Omental fat pad (tissue), 3 donors: ENCODE measurements at regions not wholly inside any gene's neighbourhood (a gene's known extent, or its start where the extent isn't known, plus 50 kb on each side); places are given as distances from the start of the nearest gene placed in this dataset.

ENCODE experiments used
- ATAC-seq: fragments of 150-250 bp; one replicate; pipeline ENCODE4 v1.9.1; 2016; ENCODE audit warnings: mild to moderate bottlenecking, moderate library complexity; ENCODE audit not compliant: low FRiP score
- DNase-seq: peaks from one replicate; pipeline ENCODE4 v3.0.0-alpha.2; 2019; ENCODE audit warnings: low spot score
- TF ChIP-seq, protein P1 (sequence below), 3 donors: fragments of 450-650 bp; IDR thresholded peaks; one replicate each; pipeline ENCODE4 v1.5.1; 2016 to 2017; ENCODE audit warnings: antibody characterized with exemption in 3 of 3, mild to moderate bottlenecking in 3 of 3, moderate library complexity in 2 of 3

DNA sequence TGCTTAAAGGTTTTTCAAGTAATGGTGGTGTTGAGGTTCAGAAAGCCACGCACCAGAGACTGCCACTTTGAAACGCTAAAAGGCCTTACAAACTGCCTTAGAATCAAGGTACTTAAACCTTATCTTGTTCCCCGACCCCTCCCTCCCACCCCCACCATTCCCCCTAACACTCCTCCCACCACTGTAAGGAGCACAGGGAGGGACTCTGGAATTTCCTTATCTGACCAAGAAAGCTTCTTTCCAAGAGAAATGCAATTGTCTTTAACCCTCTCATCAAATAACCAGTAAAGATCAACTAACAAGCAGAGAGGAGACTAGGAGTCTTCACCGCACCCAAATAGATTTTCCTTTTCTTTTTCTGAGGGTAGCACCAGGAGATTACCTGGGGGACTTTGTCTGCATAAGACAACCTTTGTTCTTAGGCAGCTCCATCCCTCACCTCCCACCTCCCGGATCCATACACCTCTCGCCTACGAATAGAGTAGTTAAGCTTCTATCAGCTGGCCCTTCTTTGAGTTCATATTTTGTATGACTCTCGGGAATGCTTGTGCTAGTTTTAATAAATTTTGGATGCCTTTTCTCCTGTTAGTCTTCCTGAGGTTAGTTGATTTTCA lies 137.7 kb upstream of the ADGRL2 start:
- DNase-seq (no peak), ATAC-seq (no peak)
- TF ChIP-seq, protein P1, sequence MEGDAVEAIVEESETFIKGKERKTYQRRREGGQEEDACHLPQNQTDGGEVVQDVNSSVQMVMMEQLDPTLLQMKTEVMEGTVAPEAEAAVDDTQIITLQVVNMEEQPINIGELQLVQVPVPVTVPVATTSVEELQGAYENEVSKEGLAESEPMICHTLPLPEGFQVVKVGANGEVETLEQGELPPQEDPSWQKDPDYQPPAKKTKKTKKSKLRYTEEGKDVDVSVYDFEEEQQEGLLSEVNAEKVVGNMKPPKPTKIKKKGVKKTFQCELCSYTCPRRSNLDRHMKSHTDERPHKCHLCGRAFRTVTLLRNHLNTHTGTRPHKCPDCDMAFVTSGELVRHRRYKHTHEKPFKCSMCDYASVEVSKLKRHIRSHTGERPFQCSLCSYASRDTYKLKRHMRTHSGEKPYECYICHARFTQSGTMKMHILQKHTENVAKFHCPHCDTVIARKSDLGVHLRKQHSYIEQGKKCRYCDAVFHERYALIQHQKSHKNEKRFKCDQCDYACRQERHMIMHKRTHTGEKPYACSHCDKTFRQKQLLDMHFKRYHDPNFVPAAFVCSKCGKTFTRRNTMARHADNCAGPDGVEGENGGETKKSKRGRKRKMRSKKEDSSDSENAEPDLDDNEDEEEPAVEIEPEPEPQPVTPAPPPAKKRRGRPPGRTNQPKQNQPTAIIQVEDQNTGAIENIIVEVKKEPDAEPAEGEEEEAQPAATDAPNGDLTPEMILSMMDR (IDR thresholded peaks at IDR 0.05) = no peak

DNA sequence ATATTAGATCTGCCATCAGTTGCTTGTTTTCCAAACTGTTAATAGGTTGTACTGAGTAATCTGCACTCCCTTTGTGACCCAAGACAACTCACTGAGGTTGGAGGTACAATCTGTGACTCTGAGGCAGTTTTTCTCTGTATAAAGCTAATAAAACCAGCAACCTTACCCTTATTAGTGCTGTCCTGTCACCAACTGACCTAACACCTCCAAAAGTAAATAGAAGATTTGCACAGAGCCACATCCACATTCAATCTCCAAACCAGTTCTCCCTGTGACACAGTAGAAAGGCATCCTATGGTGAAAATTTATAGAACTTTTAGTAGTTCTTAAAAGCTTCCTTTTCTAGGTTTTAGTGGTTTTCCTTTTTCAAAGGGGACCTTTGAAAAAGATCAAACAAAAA lies 140.4 kb upstream of the ADGRL2 start:
- TF ChIP-seq, protein P1 (IDR thresholded peaks at IDR 0.05) = no peak
- ATAC-seq (no peak), DNase-seq (no peak)

DNA sequence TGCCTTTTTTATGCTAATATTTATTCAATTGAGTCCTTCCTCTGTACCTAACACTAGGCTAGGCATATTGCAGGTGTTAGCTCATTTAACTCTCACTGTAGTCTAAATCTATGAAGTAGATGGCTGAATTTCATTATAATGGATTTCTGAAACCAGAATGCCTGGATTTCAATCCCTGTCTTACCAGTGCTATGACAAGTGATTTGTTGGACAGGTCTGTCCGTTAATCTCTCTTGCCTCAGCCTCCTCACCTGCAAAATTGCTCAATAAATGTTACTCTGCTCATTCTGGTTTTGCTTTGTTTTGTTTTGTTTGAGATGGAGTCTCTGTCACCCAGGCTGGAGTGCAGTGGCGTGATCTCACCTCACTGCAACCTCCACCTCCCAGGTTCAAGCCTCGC lies 146.1 kb upstream of the ADGRL2 start:
- TF ChIP-seq, protein P1 (IDR thresholded peaks at IDR 0.05) = no peak
- DNase-seq (no peak), ATAC-seq (no peak)

DNA sequence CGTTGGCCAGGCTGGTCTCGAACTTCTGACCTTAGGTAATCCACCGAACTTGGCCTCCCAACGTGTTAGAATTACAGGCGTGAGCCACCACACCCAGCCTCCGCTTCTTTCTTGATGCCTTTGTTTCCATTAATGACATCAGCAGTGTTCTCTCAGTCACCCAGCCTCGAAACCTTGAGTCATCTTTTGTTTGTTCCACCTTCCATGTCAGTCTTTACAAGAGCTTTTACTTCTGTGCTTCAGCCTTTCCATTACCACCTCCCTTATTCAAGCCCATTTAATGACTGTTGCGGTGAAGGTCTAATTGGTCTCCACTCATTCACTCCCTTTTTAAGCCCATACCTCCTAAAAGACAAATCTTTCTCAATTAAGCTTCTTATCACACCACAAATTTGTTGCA lies 146.6 kb upstream of the ADGRL2 start:
- DNase-seq = no peak
- no peak for ATAC-seq
- TF ChIP-seq, protein P1 (IDR thresholded peaks at IDR 0.05) = no peak

DNA sequence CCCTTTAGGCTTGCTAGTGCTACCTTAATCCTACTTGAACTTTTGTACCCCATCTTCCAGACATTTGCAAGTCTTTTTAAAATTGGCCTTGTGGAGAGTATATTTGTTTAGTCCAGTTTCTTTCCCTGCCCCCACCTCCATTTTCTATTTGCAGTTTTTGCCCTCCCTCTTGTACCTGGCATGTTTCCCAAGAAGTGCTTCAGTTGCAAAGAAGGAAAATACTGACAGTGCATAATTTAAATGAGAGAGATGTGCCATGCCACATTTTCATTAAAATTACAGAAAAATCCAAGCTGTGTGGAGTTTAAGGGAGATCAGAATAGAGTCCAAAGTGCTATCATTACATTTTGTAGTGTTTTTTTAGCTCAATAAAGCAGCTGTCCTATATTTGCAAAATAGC lies 150.0 kb upstream of the ADGRL2 start:
- TF ChIP-seq, protein P1 (IDR thresholded peaks at IDR 0.05) = no peak
- no peak for ATAC-seq
- DNase-seq = no peak

DNA sequence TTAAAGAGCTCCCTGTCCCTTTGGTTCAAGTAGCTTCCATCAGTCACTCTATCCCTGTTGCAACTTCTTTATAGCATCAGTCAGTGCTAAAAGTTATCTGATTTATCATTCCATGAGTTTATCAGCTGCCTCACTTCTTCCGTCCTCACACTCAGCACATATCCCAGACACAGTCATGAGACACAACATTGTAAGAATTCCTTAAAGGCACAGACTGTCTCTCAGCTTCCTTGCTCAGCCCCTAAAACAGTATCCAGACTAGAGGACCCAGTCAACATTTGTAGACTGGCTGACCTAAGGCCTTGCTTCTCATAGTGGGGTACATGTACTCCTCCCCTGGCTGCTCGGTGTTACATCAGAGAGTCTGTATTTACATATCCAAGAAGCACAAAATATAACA lies 164.9 kb upstream of the ADGRL2 start:
- DNase-seq (no peak), ATAC-seq (no peak)
- TF ChIP-seq, protein P1 (IDR thresholded peaks at IDR 0.05) = no peak

DNA sequence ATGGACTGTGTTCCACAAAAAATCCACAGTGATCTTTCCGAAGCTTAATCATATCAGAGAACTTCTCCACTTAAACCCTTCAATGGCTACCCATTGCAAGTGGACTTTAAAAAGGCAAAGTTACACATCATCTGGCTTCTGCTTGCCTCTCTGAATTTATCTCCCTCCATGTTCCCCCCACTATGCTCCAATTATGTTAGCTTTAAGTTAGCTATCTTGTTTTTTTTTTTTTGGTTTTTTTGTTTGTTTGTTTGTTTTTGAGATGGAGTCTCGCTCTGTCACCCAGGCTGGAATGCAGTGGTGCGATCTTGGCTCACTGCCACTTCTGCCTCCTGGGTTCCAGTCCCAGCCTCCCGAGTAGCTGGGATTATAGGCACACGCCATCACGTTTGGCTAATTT lies 166.4 kb upstream of the ADGRL2 start:
- no peak for DNase-seq
- no peak for ATAC-seq

More for the DNA sequence above, 166.4 kb upstream of the ADGRL2 start:
- TF ChIP-seq, protein P1 (IDR thresholded peaks at IDR 0.05) = no peak
